ENCODE measurements at regions not wholly inside any gene's neighbourhood (a gene's known extent, or its start where the extent isn't known, plus 50 kb on each side); places are given as distances from the start of the nearest gene placed in this dataset.

- TF ChIP-seq CTCF (IDR thresholded peaks at IDR 0.05) (no peak), REST (IDR thresholded peaks at IDR 0.05; ENCODE audit: insufficient read depth in 1 of 2, low read depth in 2 of 2, low read length in 1 of 2) (no peak), POLR2AphosphoS5 (IDR thresholded peaks at IDR 0.05; ENCODE audit: low read depth, low read length) (no peak), TCF7L2 (IDR thresholded peaks at IDR 0.05; ENCODE audit: low read depth, low read length) (no peak)
These were observed 108.7 kb upstream of the VSTM2B start for GRCh38 chr19:29417048-29417447.
